Dermis microvascular lymphatic vessel endothelial cell (primary cell): ENCODE measurements at regions not wholly inside any gene's neighbourhood (a gene's known extent, or its start where the extent isn't known, plus 50 kb on each side); places are given as distances from the start of the nearest gene placed in this dataset.

Experiments used
- DNase-seq, 2 donors: peaks; one replicate each; pipeline versions ENCODE4 v3.0.0 to v3.0.0-alpha.2; 2010; ENCODE audit warnings: low read depth in 2 of 2

GRCh38 chr2:220544049-220544448, 916.6 kb downstream of the SLC4A3 start:
- DNase-seq, result no peak

- DNase-seq, result no peak
These were observed 923.7 kb downstream of the SLC4A3 start for GRCh38 chr2:220550995-220551700.

GRCh38 chr2:220552790-220553535, 925.5 kb downstream of the SLC4A3 start:
- DNase-seq, result no peak

GRCh38 chr2:220555961-220556630, 928.7 kb downstream of the SLC4A3 start:
- DNase-seq, result no peak

GRCh38 chr2:220556658-220557057, 929.2 kb downstream of the SLC4A3 start:
- no peak for DNase-seq

- DNase-seq, result no peak
These were observed 932.8 kb downstream of the SLC4A3 start for GRCh38 chr2:220560192-220560591.

GRCh38 chr2:220562375-220563140, 935.1 kb downstream of the SLC4A3 start:
- no peak for DNase-seq

GRCh38 chr2:220568296-220568695, 940.9 kb downstream of the SLC4A3 start:
- no peak for DNase-seq

- no peak for DNase-seq
These were observed 941.9 kb downstream of the SLC4A3 start for GRCh38 chr2:220569112-220569897.

- DNase-seq, result no peak
These were observed 945.0 kb downstream of the SLC4A3 start for GRCh38 chr2:220572385-220572784.

GRCh38 chr2:220574038-220574437, 946.6 kb downstream of the SLC4A3 start:
- DNase-seq, result no peak

- no peak for DNase-seq
These were observed 948.5 kb downstream of the SLC4A3 start for GRCh38 chr2:220575963-220576362.

- DNase-seq, result no peak
These were observed 952.0 kb downstream of the SLC4A3 start for GRCh38 chr2:220579452-220579851.

- no peak for DNase-seq
These were observed 952.7 kb downstream of the SLC4A3 start for GRCh38 chr2:220580113-220580512.

- DNase-seq, result no peak
These were observed 956.3 kb downstream of the SLC4A3 start for GRCh38 chr2:220583725-220584124.

- no peak for DNase-seq
These were observed 957.8 kb downstream of the SLC4A3 start for GRCh38 chr2:220585241-220585640.

- no peak for DNase-seq
These were observed 959.6 kb downstream of the SLC4A3 start for GRCh38 chr2:220586980-220587530.

- DNase-seq, result no peak
These were observed 960.7 kb downstream of the SLC4A3 start for GRCh38 chr2:220588148-220588547.

GRCh38 chr2:220590476-220590875, 963.0 kb downstream of the SLC4A3 start:
- DNase-seq, result no peak

- no peak for DNase-seq
These were observed 966.1 kb downstream of the SLC4A3 start for GRCh38 chr2:220593526-220593925.

- DNase-seq, result no peak
These were observed 970.4 kb downstream of the EPHA4 start for GRCh38 chr2:220601674-220602073.
